Naive thymus-derived CD4-positive, alpha-beta T cell (primary cell): ENCODE measurements at regions not wholly inside any gene's neighbourhood (a gene's known extent, or its start where the extent isn't known, plus 50 kb on each side); places are given as distances from the start of the nearest gene placed in this dataset.

Experiments
- ATAC-seq: fragments of 150-1000 bp; cut with Tn5 transposase; 2 replicates; pipeline ENCODE4 v1.10.0; 2021; ENCODE audit warnings: mild to moderate bottlenecking, moderate library complexity
- CTCF ChIA-PET: fragments of 350-600 bp; sonication (Branson Sonifier 250); formaldehyde crosslinking; loops from one replicate; lab custom pipeline; 2021; ENCODE audit warnings: antibody characterized with exemption; lab: Charles Lee
- POLR2A ChIA-PET: fragments of 350-600 bp; sonication (Branson Sonifier 250); formaldehyde crosslinking; loops from one replicate; lab custom pipeline; 2021; ENCODE audit warnings: antibody characterized with exemption, inconsistent platforms; lab: Charles Lee
- DNase-seq, 9 donors: peaks; one replicate each; pipeline versions ENCODE4 v3.0.0 to v3.0.0-alpha.2; 2020 to 2022; ENCODE audit warnings: mixed read lengths in 1 of 9
- H3K27ac ChIP-seq: one replicate; pipeline ENCODE4 v1.7.0; 2013; ENCODE audit warnings: mild to moderate bottlenecking, low read depth, low read length, moderate library complexity
- H3K27me3 ChIP-seq, 2 donors: one replicate each; pipeline ENCODE4 v1.7.0; 2013; ENCODE audit warnings: low read length in 2 of 2, mild to moderate bottlenecking in 2 of 2, moderate library complexity in 2 of 2; ENCODE audit not compliant: control insufficient read depth in 2 of 2, insufficient read depth in 2 of 2
- H3K36me3 ChIP-seq, 3 experiments: 1 replicate in 2 of 3; 2 replicates in 1 of 3; pipeline ENCODE4 v1.7.0; 2013; ENCODE audit warnings: low read length in 3 of 3, mild to moderate bottlenecking in 3 of 3, moderate library complexity in 1 of 3; ENCODE audit not compliant: insufficient read depth in 3 of 3, control insufficient read depth in 2 of 3
- H3K4me1 ChIP-seq, 2 donors: one replicate each; pipeline ENCODE4 v1.7.0; 2013; ENCODE audit warnings: low read length in 2 of 2, mild to moderate bottlenecking in 2 of 2, moderate library complexity in 1 of 2; ENCODE audit not compliant: control insufficient read depth in 2 of 2, insufficient read depth in 2 of 2
- H3K4me3 ChIP-seq: 2 replicates; pipeline ENCODE4 v1.7.0; 2013; ENCODE audit warnings: mild to moderate bottlenecking, low read length
- H3K9me3 ChIP-seq, 3 experiments: 1 replicate in 2 of 3; 2 replicates in 1 of 3; pipeline ENCODE4 v1.7.0; 2013; ENCODE audit warnings: low read length in 3 of 3; ENCODE audit not compliant: control insufficient read depth in 2 of 3
- H3K27ac Mint-ChIP-seq, 9 donors: one replicate each; pipeline ENCODE4 v1.8.0; 2020 to 2022; ENCODE audit warnings: mixed read lengths in 9 of 9, mild to moderate bottlenecking in 8 of 9, moderate library complexity in 5 of 9, inconsistent platforms in 2 of 9
- H3K27me3 Mint-ChIP-seq, 5 donors: one replicate each; pipeline ENCODE4 v1.8.0; 2021 to 2022; ENCODE audit warnings: mixed read lengths in 5 of 5, mild to moderate bottlenecking in 1 of 5
- H3K36me3 Mint-ChIP-seq, 5 donors: one replicate each; pipeline ENCODE4 v1.8.0; 2020 to 2022; ENCODE audit warnings: mixed read lengths in 5 of 5, mild to moderate bottlenecking in 3 of 5, inconsistent platforms in 1 of 5
- H3K4me1 Mint-ChIP-seq, 7 donors: one replicate each; pipeline ENCODE4 v1.8.0; 2020 to 2022; ENCODE audit warnings: mixed read lengths in 7 of 7, mild to moderate bottlenecking in 3 of 7, inconsistent platforms in 1 of 7
- H3K4me3 Mint-ChIP-seq, 10 donors: one replicate each; pipeline ENCODE4 v1.8.0; 2020 to 2022; ENCODE audit warnings: mild to moderate bottlenecking in 10 of 10, mixed read lengths in 10 of 10, moderate library complexity in 6 of 10, inconsistent platforms in 2 of 10
- H3K9me3 Mint-ChIP-seq, 11 donors: one replicate each; pipeline ENCODE4 v1.8.0; 2020 to 2022; ENCODE audit warnings: mixed read lengths in 11 of 11, mild to moderate bottlenecking in 4 of 11, inconsistent platforms in 1 of 11, moderate library complexity in 1 of 11
- intact Hi-C, 2 donors: fragments of 100-400 bp; cut with micrococcal nuclease; formaldehyde crosslinking; loops; one replicate each; pipeline ENCODE4 v1.15.1; 2023

DNA sequence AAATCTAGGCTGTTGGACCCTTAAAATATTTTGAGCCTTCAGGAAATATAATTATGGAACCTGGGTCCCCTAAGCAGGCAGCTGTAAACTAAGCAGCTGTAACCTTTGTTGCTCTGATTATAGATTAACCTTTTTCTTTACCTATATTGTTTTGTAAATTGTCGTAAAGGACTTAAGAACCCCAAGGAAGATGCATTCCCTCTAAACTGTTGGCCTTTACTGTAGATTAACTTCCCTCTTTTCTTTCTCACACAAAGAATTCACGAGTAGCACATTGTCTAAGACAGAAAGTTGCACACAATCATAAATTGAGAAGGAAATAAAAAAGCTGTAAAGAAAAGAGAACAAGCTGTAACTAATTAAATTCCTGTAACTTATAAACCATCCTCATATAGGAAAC, 877.3 kb downstream of the ROBO2 start:
- H3K9me3 Mint-ChIP-seq, result peaks cover 3 to 19% (median 9%) of the 10 kb centered on the region in 11 donors
- no peak for ATAC-seq
- Histone ChIP-seq H3K4me3 (no peak overlapping the region), H3K27ac (no peak overlapping the region), H3K9me3 (peaks cover 0 to 5% (median 0%) of the 10 kb centered on the region in 3 experiments), H3K36me3 (no peaks in the 10 kb centered on the region), H3K4me1 (no peaks in the 10 kb centered on the region), H3K27me3 (no peaks in the 10 kb centered on the region)
- POLR2A ChIA-PET, result no interaction called here
- CTCF ChIA-PET, result no interaction called here
- H3K36me3 Mint-ChIP-seq, result no peaks in the 10 kb centered on the region
- intact Hi-C loops, result no loop called here
- DNase-seq, result no peak
- no peaks in the 10 kb centered on the region for H3K27me3 Mint-ChIP-seq
- no peak overlapping the region for H3K27ac Mint-ChIP-seq
- H3K4me3 Mint-ChIP-seq, result no peak overlapping the region
- H3K4me1 Mint-ChIP-seq, result no peaks in the 10 kb centered on the region

DNA sequence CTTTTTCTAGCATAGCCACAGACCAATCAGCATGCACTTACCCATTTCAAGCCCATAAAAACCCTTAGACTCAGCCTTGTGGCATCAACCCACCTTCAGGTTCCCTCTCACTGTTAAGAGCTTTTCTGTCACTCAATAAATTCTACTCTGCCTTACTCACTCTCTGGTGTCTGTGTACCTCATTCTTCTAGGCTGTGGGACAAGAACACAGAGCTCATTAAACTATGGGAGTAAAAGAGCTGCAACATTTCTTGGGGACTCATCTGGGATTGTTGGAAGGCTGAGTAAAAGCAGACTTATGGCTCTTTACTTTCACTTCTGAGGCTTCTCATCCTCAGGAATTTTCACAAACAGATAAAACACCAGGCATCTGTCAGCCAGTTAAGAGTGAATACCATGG, 879.3 kb downstream of the ROBO2 start:
- Mint-ChIP-seq H3K4me1 (no peaks in the 10 kb centered on the region), H3K27ac (no peak overlapping the region), H3K36me3 (no peaks in the 10 kb centered on the region), H3K9me3 (peaks cover 4 to 19% (median 11%) of the 10 kb centered on the region in 11 donors), H3K4me3 (no peak overlapping the region), H3K27me3 (no peaks in the 10 kb centered on the region)
- H3K27me3 ChIP-seq, result no peaks in the 10 kb centered on the region
- ChIA-PET CTCF (no interaction called here), POLR2A (no interaction called here)
- intact Hi-C loops, result no loop called here
- no peak overlapping the region for H3K27ac ChIP-seq
- H3K9me3 ChIP-seq, result peaks cover 0 to 12% (median 0%) of the 10 kb centered on the region in 3 experiments
- H3K4me1 ChIP-seq, result no peaks in the 10 kb centered on the region
- no peaks in the 10 kb centered on the region for H3K36me3 ChIP-seq
- H3K4me3 ChIP-seq, result no peak overlapping the region
- DNase-seq (no peak), ATAC-seq (no peak)

DNA sequence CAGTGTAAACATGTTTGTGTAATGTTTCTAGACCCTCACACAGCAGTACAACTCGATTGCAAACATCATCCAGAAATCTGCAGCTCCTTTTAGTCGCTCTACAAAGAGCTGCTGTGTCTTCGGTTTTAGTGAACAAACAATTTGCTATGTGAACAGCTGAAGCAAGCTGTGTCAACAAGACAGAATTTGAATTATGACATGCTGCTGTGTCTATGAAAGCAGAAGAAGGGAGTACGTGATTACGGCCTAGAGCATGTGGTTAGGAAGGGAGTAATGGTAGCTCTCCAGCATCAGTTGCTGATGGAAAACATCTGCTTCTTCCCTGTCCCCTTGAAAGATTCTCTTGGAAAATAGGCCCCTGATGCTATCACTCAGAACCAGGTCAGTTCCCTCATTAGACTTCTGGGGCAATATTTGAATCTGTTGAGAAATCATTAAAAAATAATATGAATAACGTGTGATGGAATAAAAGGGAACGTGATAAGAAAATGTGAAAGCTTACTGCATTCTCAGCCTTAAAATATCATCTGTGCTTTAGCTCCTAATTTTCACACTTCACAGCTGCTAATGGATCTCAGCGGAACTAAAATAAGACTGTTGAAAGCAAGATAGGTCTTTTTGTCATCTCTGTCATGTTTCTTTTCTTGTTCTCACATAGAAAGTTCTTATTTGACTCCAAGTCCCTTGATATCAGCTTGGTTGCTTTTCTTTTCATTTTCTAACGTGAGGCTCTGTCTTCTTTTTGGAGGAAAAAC, 891.5 kb downstream of the ROBO2 start:
- Mint-ChIP-seq H3K4me1 (no peaks in the 10 kb centered on the region), H3K27me3 (no peaks in the 10 kb centered on the region), H3K36me3 (no peaks in the 10 kb centered on the region), H3K27ac (no peak overlapping the region), H3K4me3 (no peak overlapping the region), H3K9me3 (peaks cover 0 to 29% (median 6%) of the 10 kb centered on the region in 11 donors)
- H3K27ac ChIP-seq, result no peak overlapping the region
- intact Hi-C loops, result no loop called here
- H3K36me3 ChIP-seq, result no peaks in the 10 kb centered on the region
- no peaks in the 10 kb centered on the region for H3K4me1 ChIP-seq
- no peak for DNase-seq
- no peaks in the 10 kb centered on the region for H3K9me3 ChIP-seq
- ChIA-PET CTCF (no interaction called here), POLR2A (no interaction called here)
- no peak overlapping the region for H3K4me3 ChIP-seq
- no peaks in the 10 kb centered on the region for H3K27me3 ChIP-seq
- no peak for ATAC-seq

DNA sequence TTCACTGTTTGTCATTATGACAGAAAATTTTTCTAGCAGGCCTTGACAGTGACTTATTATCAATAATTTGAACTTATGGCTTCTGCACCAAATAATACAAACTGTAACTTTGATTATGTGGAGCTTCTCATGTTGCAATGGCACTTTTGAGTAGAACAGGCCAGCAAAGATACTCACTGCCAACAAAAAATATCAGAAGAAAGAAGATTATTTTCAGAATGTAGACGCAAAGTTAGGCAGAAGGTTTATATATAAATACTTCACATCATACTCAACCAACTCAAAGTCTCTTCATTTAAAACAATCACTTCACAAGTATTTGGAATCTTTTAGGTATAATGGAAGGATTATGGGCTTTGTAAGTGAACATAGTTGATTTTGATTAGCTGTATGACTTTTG, 893.0 kb downstream of the ROBO2 start:
- CTCF ChIA-PET, result no interaction called here

DNA sequence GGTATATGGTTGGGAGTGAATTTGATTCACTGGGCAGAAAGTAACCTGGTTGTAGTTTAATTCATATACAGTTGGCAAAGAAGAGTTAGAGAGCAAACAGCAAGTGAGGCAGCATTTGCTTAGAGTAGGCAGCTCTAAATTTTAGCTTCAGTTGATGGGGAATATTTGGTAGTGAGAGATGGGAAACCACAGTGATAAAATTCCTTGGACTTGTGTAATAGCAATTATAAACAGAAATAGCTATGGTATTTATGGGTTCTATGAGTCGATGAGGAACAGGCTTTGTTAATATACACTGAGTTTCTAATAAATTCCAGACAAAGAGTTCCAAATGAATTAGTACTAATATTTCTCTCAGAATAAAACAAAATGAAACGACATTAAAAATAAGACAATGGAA, 894.0 kb downstream of the ROBO2 start:
- Mint-ChIP-seq H3K27me3 (no peaks in the 10 kb centered on the region), H3K4me1 (no peaks in the 10 kb centered on the region), H3K4me3 (no peak overlapping the region), H3K27ac (no peak overlapping the region), H3K9me3 (peaks cover 0 to 29% (median 8%) of the 10 kb centered on the region in 11 donors), H3K36me3 (no peaks in the 10 kb centered on the region)
- ChIA-PET POLR2A (no interaction called here), CTCF (no interaction called here)
- no peak overlapping the region for H3K27ac ChIP-seq
- no peak for ATAC-seq
- no peaks in the 10 kb centered on the region for H3K36me3 ChIP-seq
- no peaks in the 10 kb centered on the region for H3K9me3 ChIP-seq
- intact Hi-C loops, result no loop called here
- no peaks in the 10 kb centered on the region for H3K4me1 ChIP-seq
- H3K4me3 ChIP-seq, result no peak overlapping the region
- DNase-seq, result no peak
- H3K27me3 ChIP-seq, result no peaks in the 10 kb centered on the region

More for the DNA sequence above, 893.0 kb downstream of the ROBO2 start:
- ATAC-seq (no peak), DNase-seq (no peak)
- Histone ChIP-seq H3K9me3 (no peaks in the 10 kb centered on the region), H3K4me3 (no peak overlapping the region), H3K27ac (no peak overlapping the region), H3K4me1 (no peaks in the 10 kb centered on the region), H3K27me3 (no peaks in the 10 kb centered on the region), H3K36me3 (no peaks in the 10 kb centered on the region)
- no peaks in the 10 kb centered on the region for H3K36me3 Mint-ChIP-seq
- POLR2A ChIA-PET, result no interaction called here
- intact Hi-C loops, result no loop called here
- H3K27ac Mint-ChIP-seq, result no peak overlapping the region
- no peaks in the 10 kb centered on the region for H3K27me3 Mint-ChIP-seq
- no peak overlapping the region for H3K4me3 Mint-ChIP-seq
- no peaks in the 10 kb centered on the region for H3K4me1 Mint-ChIP-seq
- peaks cover 0 to 29% (median 7%) of the 10 kb centered on the region in 11 donors for H3K9me3 Mint-ChIP-seq

DNA sequence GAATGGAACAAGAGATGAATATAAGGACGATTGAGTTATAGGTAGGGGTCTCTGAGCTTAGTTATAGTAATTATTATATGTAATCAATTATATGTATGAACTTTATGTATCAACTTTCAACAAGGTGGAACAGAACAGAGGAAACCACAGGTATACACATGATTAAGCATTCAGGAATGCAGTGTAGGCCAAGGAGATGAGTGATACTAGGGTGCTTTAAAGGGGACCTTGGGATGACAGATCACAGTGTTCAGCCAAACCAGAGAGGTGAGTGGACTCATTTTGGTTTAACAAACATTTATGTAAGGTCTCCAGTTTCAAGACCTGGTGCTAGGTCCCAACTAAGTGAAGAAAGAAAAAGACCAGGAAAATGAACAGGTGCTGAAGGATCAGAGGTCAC, 895.5 kb downstream of the ROBO2 start:
- Mint-ChIP-seq H3K9me3 (peaks cover 0 to 32% (median 8%) of the 10 kb centered on the region in 11 donors), H3K27me3 (no peaks in the 10 kb centered on the region), H3K4me1 (no peaks in the 10 kb centered on the region), H3K27ac (no peak overlapping the region), H3K36me3 (no peaks in the 10 kb centered on the region), H3K4me3 (no peak overlapping the region)
- H3K4me1 ChIP-seq, result no peaks in the 10 kb centered on the region
- H3K27me3 ChIP-seq, result no peaks in the 10 kb centered on the region
- H3K4me3 ChIP-seq, result no peak overlapping the region
- H3K9me3 ChIP-seq, result no peaks in the 10 kb centered on the region
- DNase-seq (no peak), ATAC-seq (no peak)
- CTCF ChIA-PET, result no interaction called here
- intact Hi-C loops, result no loop called here
- H3K27ac ChIP-seq, result no peak overlapping the region
- H3K36me3 ChIP-seq, result no peaks in the 10 kb centered on the region
- POLR2A ChIA-PET, result no interaction called here

DNA sequence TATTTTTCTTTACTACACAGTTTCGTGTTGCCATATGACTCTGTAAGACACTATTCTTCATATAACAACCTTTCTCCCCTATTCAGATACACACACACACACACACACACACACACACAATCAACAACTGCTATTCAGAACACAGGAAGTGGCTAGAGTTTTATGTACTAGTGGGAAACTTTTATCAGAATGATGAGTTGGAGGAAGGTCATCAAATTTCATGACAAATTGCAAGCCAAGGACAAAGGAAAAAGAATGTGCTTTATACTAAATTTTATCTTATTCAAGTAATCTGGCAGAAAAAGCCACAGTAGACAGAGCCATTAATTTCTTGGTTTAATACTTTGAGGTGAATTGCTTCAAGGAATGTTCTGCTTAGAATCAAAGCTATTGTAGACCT, 899.8 kb downstream of the ROBO2 start:
- Histone ChIP-seq H3K4me1 (no peaks in the 10 kb centered on the region), H3K27ac (no peak overlapping the region), H3K36me3 (no peaks in the 10 kb centered on the region), H3K9me3 (no peaks in the 10 kb centered on the region), H3K27me3 (no peaks in the 10 kb centered on the region), H3K4me3 (no peak overlapping the region)
- ChIA-PET CTCF (no interaction called here), POLR2A (no interaction called here)
- H3K36me3 Mint-ChIP-seq, result no peaks in the 10 kb centered on the region
- H3K9me3 Mint-ChIP-seq, result peaks cover 0 to 22% (median 4%) of the 10 kb centered on the region in 11 donors
- H3K27me3 Mint-ChIP-seq, result no peaks in the 10 kb centered on the region
- no peaks in the 10 kb centered on the region for H3K4me1 Mint-ChIP-seq
- H3K27ac Mint-ChIP-seq, result no peak overlapping the region
- no peak for ATAC-seq
- H3K4me3 Mint-ChIP-seq, result no peak overlapping the region
- no peak for DNase-seq
- intact Hi-C loops, result no loop called here
